GM23248 (cell line): ENCODE measurements at regions not wholly inside any gene's neighbourhood (a gene's known extent, or its start where the extent isn't known, plus 50 kb on each side); places are given as distances from the start of the nearest gene placed in this dataset.

ENCODE experiments used
- EZH2 ChIP-seq: fragments of 200-600 bp; sonication (generic); IDR thresholded peaks from 2 replicates; pipeline ENCODE4 v1.6.1; 2018; ENCODE audit warnings: antibody characterized with exemption, mild to moderate bottlenecking; ENCODE audit not compliant: insufficient read depth, poor library complexity, severe bottlenecking
- EZH2phosphoT487 ChIP-seq: fragments of 200-600 bp; sonication (generic); IDR thresholded peaks from 2 replicates; pipeline ENCODE4 v1.6.1; 2018; ENCODE audit warnings: antibody characterized with exemption, moderate library complexity, mild to moderate bottlenecking, low read depth; ENCODE audit not compliant: insufficient read depth

DNA sequence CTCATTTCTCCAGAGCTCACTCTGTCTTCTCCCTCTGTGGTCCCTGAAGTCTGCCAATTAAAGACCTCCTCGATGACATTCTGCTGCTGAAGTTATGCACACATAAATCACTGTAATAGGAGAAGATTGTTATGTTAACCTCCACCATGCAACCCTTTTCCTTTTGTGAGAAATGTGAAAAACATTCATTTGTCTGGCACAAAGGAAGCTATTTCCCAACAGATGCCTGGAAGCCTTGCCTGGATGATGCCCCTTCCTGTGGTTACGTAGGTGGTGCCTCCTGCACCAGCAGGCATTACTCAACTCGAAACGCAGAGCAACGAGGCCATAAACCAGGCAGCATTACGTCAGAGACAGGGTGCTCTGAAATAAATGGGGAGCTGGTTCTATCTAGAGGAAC is 327.4 kb upstream of the ZNF507 start:
- TF ChIP-seq EZH2phosphoT487 (no peak), EZH2 (no peak)
